DOHH2 (cell line): ENCODE measurements at regions not wholly inside any gene's neighbourhood (a gene's known extent, or its start where the extent isn't known, plus 50 kb on each side); places are given as distances from the start of the nearest gene placed in this dataset.

Experiments
- CTCF ChIP-seq: fragments of 200-600 bp; sonication (generic); IDR thresholded peaks from one replicate; pipeline ENCODE4 v1.5.1; 2014; ENCODE audit warnings: antibody characterized with exemption, mild to moderate bottlenecking, low read depth, low read length; ENCODE audit not compliant: poor library complexity, severe bottlenecking
- EZH2phosphoT487 ChIP-seq: fragments of 200-600 bp; sonication (generic); IDR thresholded peaks from 2 replicates; pipeline ENCODE4 v1.6.1; 2017; ENCODE audit warnings: borderline replicate concordance, mild to moderate bottlenecking, antibody characterized with exemption, low read length, moderate library complexity, mixed read lengths

GRCh38 chr13:34462843-34463242 lies 479.2 kb upstream of the NBEA start:
- TF ChIP-seq CTCF (no peak), EZH2phosphoT487 (no peak)
